ENCODE measurements at regions not wholly inside any gene's neighbourhood (a gene's known extent, or its start where the extent isn't known, plus 50 kb on each side); places are given as distances from the start of the nearest gene placed in this dataset.
"Not testable (repeated sequence)": the region's sequence is repeated elsewhere in the genome, so short reads cannot be mapped to it uniquely, and the experiment has no call there.

GRCh38 chr10:25743832-25744231, 190.2 kb upstream of the MYO3A start:
- Mint-ChIP-seq H3K4me1 (ENCODE audit: low read depth) (no peaks in the 10 kb centered on the region), H3K27ac (no peak overlapping the region), H3K9me3 (no peaks in the 10 kb centered on the region), H3K36me3 (no peaks in the 10 kb centered on the region), H3K27me3 (peaks cover 3% of the 10 kb centered on the region), H3K4me3 (no peak overlapping the region)
- intact Hi-C loops (cut with micrococcal nuclease): no loop called here
- ChIA-PET POLR2A (no interaction called here), CTCF (no interaction called here)
- DNase-seq: no peak

GRCh38 chr10:25744574-25744973, 189.5 kb upstream of the MYO3A start:
- Mint-ChIP-seq H3K9me3 (no peaks in the 10 kb centered on the region), H3K27ac (no peak overlapping the region), H3K36me3 (no peaks in the 10 kb centered on the region), H3K4me3 (no peak overlapping the region), H3K27me3 (peaks cover 3% of the 10 kb centered on the region), H3K4me1 (ENCODE audit: low read depth) (no peaks in the 10 kb centered on the region)
- no peak for DNase-seq
- intact Hi-C loops (cut with micrococcal nuclease): no loop called here
- CTCF ChIA-PET: no interaction called here
- POLR2A ChIA-PET: no interaction called here

- no peak for DNase-seq
- POLR2A ChIA-PET: no interaction called here
- H3K27me3 Mint-ChIP-seq: peaks cover 2% of the 10 kb centered on the region
- CTCF ChIA-PET: no interaction called here
- intact Hi-C loops (cut with micrococcal nuclease): no loop called here
- peaks cover 2% of the 10 kb centered on the region for H3K9me3 Mint-ChIP-seq
- H3K36me3 Mint-ChIP-seq: no peaks in the 10 kb centered on the region
- no peaks in the 10 kb centered on the region for H3K4me1 Mint-ChIP-seq (ENCODE audit: low read depth)
- H3K27ac Mint-ChIP-seq: no peak overlapping the region
- H3K4me3 Mint-ChIP-seq: no peak overlapping the region
These were observed 188.1 kb upstream of the MYO3A start for GRCh38 chr10:25745976-25746375.

- Mint-ChIP-seq H3K27me3 (no peaks in the 10 kb centered on the region), H3K4me3 (no peak overlapping the region), H3K9me3 (peaks cover 2% of the 10 kb centered on the region), H3K27ac (no peak overlapping the region), H3K4me1 (ENCODE audit: low read depth) (no peaks in the 10 kb centered on the region), H3K36me3 (no peaks in the 10 kb centered on the region)
- ChIA-PET POLR2A (no interaction called here), CTCF (no interaction called here)
- intact Hi-C loops (cut with micrococcal nuclease): no loop called here
- no peak for DNase-seq
These were observed 186.9 kb upstream of the MYO3A start for GRCh38 chr10:25747084-25747483.

- Mint-ChIP-seq H3K27ac (no peak overlapping the region), H3K9me3 (peaks cover 2% of the 10 kb centered on the region)
These were observed 185.5 kb upstream of the MYO3A start for GRCh38 chr10:25748509-25748908.

GRCh38 chr10:25753776-25754175, 180.3 kb upstream of the MYO3A start:
- no peak for DNase-seq
- Mint-ChIP-seq H3K36me3 (no peaks in the 10 kb centered on the region), H3K9me3 (peaks cover 2% of the 10 kb centered on the region), H3K27me3 (no peaks in the 10 kb centered on the region), H3K4me1 (ENCODE audit: low read depth) (no peaks in the 10 kb centered on the region), H3K27ac (no peak overlapping the region), H3K4me3 (no peak overlapping the region)
- CTCF ChIA-PET: no interaction called here
- POLR2A ChIA-PET: no interaction called here
- intact Hi-C loops (cut with micrococcal nuclease): no loop called here

More at GRCh38 chr10:25748509-25748908, 185.5 kb upstream of the MYO3A start:
- intact Hi-C loops (cut with micrococcal nuclease): no loop called here
- POLR2A ChIA-PET: no interaction called here
- Mint-ChIP-seq H3K4me3 (no peak overlapping the region), H3K36me3 (no peaks in the 10 kb centered on the region), H3K27me3 (no peaks in the 10 kb centered on the region), H3K4me1 (ENCODE audit: low read depth) (no peaks in the 10 kb centered on the region)
- no peak for DNase-seq
- CTCF ChIA-PET: interaction anchor here (1.0 kb wide), 1 partner anchor 9 kb away, joined by 4 read pairs; no protein-coding TSS in a partner anchor

- H3K27me3 Mint-ChIP-seq; H3K4me1 Mint-ChIP-seq (ENCODE audit: low read depth); POLR2A ChIA-PET; H3K36me3 Mint-ChIP-seq; H3K27ac Mint-ChIP-seq; H3K4me3 Mint-ChIP-seq; H3K9me3 Mint-ChIP-seq; intact Hi-C loops (cut with micrococcal nuclease); DNase-seq: not testable (repeated sequence)
- CTCF ChIA-PET: interaction anchor here (1.1 kb wide), 1 partner anchor 47 kb away, joined by 3 read pairs; no protein-coding TSS in a partner anchor
These were observed 178.2 kb upstream of the MYO3A start for GRCh38 chr10:25755874-25756273.

GRCh38 chr10:25756784-25757183, 177.2 kb upstream of the MYO3A start:
- no peak overlapping the region for H3K4me3 Mint-ChIP-seq
- POLR2A ChIA-PET: no interaction called here
- no peak overlapping the region for H3K27ac Mint-ChIP-seq

GRCh38 chr10:25758041-25758457, 176.0 kb upstream of the MYO3A start:
- Mint-ChIP-seq H3K27me3 (peaks cover 2% of the 10 kb centered on the region), H3K4me3 (no peak overlapping the region), H3K27ac (no peak overlapping the region), H3K4me1 (ENCODE audit: low read depth) (no peaks in the 10 kb centered on the region), H3K36me3 (no peaks in the 10 kb centered on the region), H3K9me3 (no peaks in the 10 kb centered on the region)
- POLR2A ChIA-PET: no interaction called here
- intact Hi-C loops (cut with micrococcal nuclease): no loop called here
- CTCF ChIA-PET: interaction anchor here (0.9 to 1.5 kb wide), 3 partner anchors 9 to 513 kb away, joined by 3 to 4 read pairs (median 4); no protein-coding TSS in a partner anchor
- DNase-seq: no peak

More at GRCh38 chr10:25756784-25757183, 177.2 kb upstream of the MYO3A start:
- Mint-ChIP-seq H3K27me3 (no peaks in the 10 kb centered on the region), H3K4me1 (ENCODE audit: low read depth) (no peaks in the 10 kb centered on the region), H3K9me3 (no peaks in the 10 kb centered on the region), H3K36me3 (no peaks in the 10 kb centered on the region)
- no peak for DNase-seq
- intact Hi-C loops (cut with micrococcal nuclease): no loop called here
- CTCF ChIA-PET: interaction anchor here (1.1 to 1.2 kb wide), 2 partner anchors 46 to 516 kb away, joined by 3 read pairs; no protein-coding TSS in a partner anchor

- Mint-ChIP-seq H3K4me1 (ENCODE audit: low read depth) (no peaks in the 10 kb centered on the region), H3K27ac (no peak overlapping the region), H3K27me3 (peaks cover 4% of the 10 kb centered on the region), H3K9me3 (no peaks in the 10 kb centered on the region), H3K36me3 (no peaks in the 10 kb centered on the region), H3K4me3 (no peak overlapping the region)
- POLR2A ChIA-PET: no interaction called here
- CTCF ChIA-PET: interaction anchor here (0.9 to 1.5 kb wide), 3 partner anchors 10 to 513 kb away, joined by 3 to 4 read pairs (median 4); no protein-coding TSS in a partner anchor
- intact Hi-C loops (cut with micrococcal nuclease): no loop called here
- no peak for DNase-seq
These were observed 175.5 kb upstream of the MYO3A start for GRCh38 chr10:25758511-25758910.

GRCh38 chr10:25761937-25762336, 172.1 kb upstream of the MYO3A start:
- no peaks in the 10 kb centered on the region for H3K4me1 Mint-ChIP-seq (ENCODE audit: low read depth)
- DNase-seq: no peak
- intact Hi-C loops (cut with micrococcal nuclease): no loop called here
- H3K27ac Mint-ChIP-seq: no peak overlapping the region
- H3K9me3 Mint-ChIP-seq: no peaks in the 10 kb centered on the region
- ChIA-PET CTCF (no interaction called here), POLR2A (no interaction called here)
- H3K36me3 Mint-ChIP-seq: no peaks in the 10 kb centered on the region
- H3K4me3 Mint-ChIP-seq: no peak overlapping the region
- peaks cover 9% of the 10 kb centered on the region for H3K27me3 Mint-ChIP-seq

- H3K4me1 Mint-ChIP-seq (ENCODE audit: low read depth): no peaks in the 10 kb centered on the region
- H3K27me3 Mint-ChIP-seq: peaks cover 9% of the 10 kb centered on the region
- DNase-seq: no peak
- no peak overlapping the region for H3K4me3 Mint-ChIP-seq
- no peaks in the 10 kb centered on the region for H3K36me3 Mint-ChIP-seq
- H3K27ac Mint-ChIP-seq: no peak overlapping the region
- intact Hi-C loops (cut with micrococcal nuclease): no loop called here
- POLR2A ChIA-PET: no interaction called here
- no peaks in the 10 kb centered on the region for H3K9me3 Mint-ChIP-seq
- CTCF ChIA-PET: no interaction called here
These were observed 167.8 kb upstream of the MYO3A start for GRCh38 chr10:25766213-25766612.

- H3K36me3 Mint-ChIP-seq: no peaks in the 10 kb centered on the region
- H3K9me3 Mint-ChIP-seq: no peaks in the 10 kb centered on the region
- H3K27me3 Mint-ChIP-seq: peaks cover 9% of the 10 kb centered on the region
- H3K27ac Mint-ChIP-seq: no peak overlapping the region
- intact Hi-C loops (cut with micrococcal nuclease): no loop called here
- no peak for DNase-seq
- no peak overlapping the region for H3K4me3 Mint-ChIP-seq
- CTCF ChIA-PET: no interaction called here
- POLR2A ChIA-PET: no interaction called here
- no peaks in the 10 kb centered on the region for H3K4me1 Mint-ChIP-seq (ENCODE audit: low read depth)
These were observed 167.3 kb upstream of the MYO3A start for GRCh38 chr10:25766687-25767221.
